GM19043 (cell line): ENCODE measurements at regions not wholly inside any gene's neighbourhood (a gene's known extent, or its start where the extent isn't known, plus 50 kb on each side); places are given as distances from the start of the nearest gene placed in this dataset.

Experiments
- ATAC-seq: cut with Tn5 transposase; IDR thresholded peaks from one replicate; pipeline ENCODE4 v1.9.1; 2021; ENCODE audit warnings: low read depth; ENCODE audit not compliant: unreplicated experiment

DNA sequence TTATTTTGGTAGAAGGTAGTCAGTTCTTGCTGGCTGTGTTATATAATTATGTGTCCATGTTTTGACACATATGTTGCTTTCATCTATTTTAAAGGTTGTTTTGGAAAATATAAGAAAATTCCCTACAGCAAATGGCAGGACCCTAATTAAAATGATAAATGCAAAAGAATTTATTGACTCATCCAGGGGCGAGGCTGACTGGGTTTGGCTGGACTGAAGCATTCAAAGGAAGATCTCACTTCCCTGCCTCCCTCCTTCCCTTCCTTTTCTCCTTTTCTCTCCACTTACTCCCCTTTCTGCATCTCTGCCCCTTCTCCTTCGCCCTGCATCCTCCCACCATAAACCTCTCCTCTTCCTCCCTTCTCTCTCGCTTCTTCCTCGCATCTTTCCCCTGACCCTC is 129.6 kb downstream of the SNAPC1 start:
- no peak for ATAC-seq

DNA sequence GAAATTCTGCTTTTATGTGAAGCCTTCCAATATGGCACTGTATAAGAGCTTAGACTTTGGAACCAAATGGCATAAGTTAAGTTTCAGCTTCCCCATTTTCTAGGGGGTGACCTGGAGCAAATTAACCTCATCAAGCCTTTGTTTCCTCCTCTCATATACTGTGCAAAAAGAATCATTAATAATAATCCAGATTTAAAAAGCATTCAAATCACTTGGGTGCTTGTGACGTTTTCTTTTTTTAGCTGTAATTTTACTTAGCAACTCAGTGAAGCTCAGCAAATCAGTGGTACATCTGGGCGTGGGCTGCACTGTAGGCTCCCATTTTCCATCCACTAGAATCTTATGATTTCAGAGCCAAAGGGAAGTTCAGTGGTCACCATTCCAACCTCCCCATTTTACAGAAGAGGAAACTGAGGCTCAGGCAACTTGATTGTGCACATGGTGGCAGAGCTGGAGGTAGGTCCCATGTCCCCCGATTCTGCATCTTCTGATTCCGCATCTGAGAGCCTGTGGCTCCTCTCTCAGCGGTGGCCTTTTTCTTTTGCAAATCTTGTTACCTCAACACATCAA is 131.2 kb downstream of the SNAPC1 start:
- ATAC-seq = no peak

DNA sequence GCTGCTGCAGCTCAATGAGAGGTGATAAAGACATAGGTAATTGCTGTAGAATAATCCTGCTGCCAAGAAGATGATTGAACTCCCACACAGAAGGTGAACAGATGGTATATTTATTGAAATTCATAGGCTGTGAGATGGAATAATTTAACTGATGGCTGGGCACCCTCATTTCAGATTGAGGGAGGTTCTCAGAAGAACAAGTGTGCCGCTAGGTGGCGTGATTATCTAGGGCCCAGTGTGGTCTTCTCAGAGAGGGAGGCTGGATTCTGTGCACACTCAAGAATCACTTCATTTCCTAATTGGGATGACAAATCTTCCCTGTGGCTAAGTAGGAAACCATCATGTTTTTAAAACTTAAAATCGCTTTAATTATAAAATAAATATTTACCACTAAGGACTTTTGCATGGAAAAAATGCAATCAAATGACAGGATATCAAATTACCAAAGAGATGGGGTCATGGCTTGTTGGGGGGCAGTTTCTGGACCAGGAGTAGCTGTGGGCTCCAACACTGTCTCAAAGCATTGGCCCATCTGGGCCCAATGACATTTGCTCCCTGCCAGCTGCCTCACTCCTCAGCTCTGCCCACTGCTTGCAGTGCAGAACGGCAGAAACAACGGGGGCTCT is 132.3 kb downstream of the SNAPC1 start:
- no peak for ATAC-seq

DNA sequence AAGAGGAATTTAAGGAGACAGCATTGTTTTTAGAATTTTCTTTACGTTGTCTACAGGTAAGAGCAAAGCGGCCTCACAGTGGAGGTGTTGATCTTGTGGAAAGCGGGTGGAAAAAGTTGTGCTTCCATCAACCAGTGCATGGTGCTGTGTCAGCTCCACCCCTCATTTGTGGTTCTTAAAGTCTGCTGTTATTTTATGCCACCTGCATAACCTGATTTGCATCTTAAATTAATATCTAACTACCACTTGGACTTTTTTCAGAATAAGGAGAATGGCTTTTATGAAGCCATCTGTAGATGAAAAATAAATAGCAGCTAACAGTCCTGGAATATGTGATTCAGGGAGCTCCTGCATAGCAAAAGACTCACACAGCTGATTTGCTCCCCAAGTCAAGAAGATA is 135.1 kb downstream of the SNAPC1 start:
- ATAC-seq = no peak

DNA sequence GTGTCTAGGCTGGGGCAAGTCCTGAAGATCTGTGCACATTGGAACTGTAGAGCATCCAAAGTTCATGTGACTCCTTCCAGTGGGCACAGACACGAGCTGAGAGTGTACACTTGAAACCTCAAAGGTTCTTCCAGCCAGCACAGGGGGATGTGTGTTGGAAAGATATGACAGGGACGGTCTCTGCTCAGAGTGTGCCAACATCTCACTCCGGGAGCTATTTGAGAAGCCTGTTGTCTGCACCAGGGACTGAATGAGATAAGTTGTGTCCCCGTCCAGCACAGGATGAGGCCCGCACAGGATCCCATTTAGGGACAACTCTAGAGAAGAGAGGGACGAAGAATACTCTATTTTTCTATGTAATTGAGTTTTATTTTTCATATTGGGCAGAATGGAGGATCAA is 136.3 kb downstream of the SNAPC1 start:
- ATAC-seq = no peak

DNA sequence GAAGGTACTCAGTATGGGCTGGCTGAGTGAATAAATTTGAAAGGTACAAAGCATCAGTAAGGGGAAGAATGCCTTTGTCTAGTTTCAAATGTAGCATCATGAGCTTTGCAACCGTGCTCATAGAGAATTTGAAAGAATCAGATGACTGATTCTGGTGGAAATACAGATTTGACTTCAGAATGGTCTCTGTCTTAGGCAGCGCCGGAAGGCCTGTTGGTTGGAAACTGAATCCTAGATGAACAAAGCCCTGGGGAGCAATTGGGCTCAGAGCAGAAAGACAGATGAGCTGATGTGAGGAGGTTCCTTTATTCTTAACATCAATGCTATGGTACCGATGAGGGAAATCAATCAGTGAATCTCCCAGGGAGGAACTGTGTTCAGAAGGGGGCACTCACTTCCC is 137.3 kb downstream of the SNAPC1 start:
- no peak for ATAC-seq

DNA sequence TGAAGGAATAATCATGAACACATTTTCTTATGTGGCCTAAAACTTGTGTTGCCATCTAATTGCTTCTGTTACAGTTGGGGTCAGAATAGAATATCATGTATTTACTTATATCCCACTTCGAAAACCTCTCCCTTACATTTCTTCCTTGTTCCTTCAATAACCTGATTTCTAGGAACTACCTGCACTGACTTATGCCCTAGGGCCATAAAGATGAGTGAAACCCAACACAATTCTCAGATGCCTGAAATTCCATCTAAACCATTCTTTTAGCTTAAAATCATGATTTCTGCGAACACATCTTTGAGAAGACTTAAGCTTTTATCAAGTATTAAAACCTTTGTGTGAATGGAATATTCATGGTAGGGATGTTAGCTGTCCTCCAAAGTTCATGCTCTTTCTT is 142.7 kb downstream of the SNAPC1 start:
- no peak for ATAC-seq

DNA sequence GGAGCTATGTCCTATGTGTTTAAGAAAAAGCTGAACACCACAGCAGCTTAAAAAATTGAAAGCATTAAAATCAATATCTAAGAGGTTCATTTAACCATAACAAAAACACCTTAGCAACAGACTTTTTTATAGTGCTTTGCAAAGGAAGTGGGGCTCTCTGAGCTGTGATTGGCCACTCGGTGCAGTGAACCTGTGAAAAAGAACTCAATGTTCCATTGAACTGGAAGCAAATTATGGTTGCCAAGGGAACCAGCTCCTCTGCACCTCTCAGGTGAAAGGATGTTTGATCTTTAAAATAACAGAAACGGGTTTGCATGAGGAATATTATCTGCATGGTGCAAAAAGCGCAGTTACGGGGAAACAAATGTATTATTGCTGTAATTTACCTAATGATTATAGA is 149.4 kb downstream of the SNAPC1 start:
- no peak for ATAC-seq

DNA sequence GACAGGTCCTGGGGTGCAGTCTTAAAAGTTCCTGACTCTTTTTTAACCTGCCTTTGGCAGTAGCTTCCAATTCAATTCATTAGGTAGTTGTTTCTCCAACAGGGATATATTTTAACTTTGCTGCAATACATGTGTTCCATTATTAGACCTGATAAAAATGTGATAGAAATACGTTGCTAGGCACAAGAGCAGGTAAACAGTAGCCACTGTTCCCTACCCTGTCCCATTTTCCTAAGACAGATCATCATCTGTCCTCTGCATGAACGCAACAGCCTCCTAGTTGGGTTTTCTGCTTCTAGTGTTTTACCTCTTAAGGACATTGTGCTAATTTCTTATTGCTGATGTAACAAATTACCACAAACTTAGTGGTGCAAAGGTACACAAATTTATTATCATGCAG is 156.8 kb downstream of the SNAPC1 start:
- no peak for ATAC-seq

DNA sequence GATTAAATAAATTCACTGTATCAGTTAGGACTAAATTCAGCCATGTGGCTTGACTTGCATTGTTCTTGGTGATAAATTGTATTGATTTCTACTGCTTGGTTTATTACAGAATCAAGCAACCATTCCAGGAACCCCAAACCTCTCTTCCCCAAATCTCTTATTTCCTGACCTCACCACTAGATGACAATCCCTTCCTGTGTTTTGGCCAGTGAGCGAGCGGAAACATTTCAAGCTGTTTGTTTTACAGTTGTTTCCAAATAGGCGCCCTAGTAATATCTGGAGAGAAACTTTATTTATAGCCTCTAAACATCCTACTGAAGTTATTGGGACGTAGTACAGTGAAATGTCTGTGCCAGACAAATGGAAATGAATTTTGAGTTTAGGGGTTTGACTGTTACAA is 161.1 kb downstream of the SNAPC1 start:
- ATAC-seq = no peak

DNA sequence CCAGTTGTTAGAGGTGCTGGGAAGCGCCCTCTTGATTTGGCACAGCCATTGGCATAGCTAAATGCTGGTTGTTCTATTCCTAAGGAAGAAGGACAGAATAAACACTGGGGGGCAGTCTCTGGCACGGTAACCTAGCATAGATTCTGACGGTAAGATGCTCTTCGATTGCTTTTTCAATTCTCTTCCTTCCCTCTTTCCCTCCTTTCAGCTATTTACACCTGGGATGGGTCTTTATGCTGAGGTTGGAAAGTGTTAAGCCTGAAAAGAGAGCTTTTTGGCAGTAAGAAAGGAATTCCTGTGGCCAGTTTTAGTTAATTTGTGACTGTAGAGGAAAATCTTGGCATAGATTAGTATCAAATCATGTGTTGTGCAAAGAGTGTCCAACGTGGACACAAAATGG is 162.8 kb downstream of the SNAPC1 start:
- ATAC-seq = no peak

DNA sequence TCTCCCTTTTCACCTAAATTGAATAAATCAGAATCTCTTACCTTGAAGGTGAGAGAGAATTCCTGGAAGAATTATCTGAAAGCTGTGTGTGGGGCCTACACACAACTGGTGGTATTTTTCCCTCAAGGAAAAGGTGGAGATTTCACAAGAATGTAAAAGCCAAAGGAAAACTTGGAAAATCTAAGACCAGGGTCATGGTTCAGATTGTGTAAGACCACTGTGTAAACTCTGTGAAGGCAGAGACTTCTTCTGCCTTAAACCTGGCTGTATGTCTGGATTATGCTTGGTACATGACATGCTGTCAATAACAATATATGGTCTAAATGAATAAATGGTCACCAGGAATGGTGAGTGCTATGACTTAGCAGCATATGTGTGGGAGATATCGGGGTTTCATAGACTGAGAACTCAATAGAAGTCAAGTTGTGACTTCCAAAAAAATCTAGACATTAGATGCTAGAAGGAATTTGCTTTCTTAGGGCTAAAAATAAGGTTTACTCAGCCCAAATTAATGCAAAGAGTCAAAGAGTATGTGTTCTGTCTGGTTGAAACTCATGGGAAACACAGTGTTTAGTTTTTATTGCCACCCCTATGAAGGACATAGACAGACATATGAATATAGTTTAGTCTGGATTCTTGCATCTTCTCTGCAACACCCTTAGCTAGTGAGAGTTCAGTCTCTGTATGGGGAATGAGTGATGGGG is 163.7 kb downstream of the SNAPC1 start:
- ATAC-seq = no peak

DNA sequence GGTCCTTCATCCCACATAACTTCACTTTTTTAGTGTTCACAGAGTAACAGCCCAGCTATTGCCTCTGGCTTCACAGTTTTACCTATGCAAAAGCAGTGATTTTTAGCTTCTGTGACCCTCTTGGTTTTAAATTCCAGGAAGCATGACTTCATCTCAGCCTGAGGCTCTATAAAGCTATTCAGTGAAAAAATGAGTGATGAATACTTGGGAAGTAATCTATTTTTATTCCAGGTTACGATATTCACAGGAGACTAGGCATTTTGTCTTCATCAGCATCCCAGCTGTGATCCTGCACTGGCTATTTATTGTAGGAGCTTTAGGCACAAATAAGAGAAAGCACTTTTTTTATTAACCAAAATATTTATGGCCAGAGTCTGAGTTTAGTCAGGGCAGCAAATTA is 164.8 kb downstream of the SNAPC1 start:
- ATAC-seq = no peak

DNA sequence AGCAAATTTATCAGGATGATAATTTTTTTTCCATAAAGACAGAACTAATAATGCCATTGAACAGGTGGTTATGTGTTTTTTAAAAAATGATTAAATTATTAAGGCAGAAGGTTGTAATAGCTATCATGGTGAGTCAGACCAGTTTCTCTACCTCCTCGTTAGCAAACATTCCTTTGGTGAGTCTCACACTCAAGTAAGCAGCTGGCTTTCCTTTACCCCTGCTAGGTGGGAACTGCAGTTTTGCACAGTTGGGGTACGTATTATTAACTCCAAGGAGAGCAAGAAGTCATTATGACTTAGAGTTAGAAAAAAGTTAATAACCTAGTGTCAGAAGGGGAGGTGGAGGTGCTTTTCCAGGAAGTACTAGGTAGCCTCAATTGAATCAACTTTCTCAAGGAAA is 165.3 kb downstream of the SNAPC1 start:
- ATAC-seq = no peak

DNA sequence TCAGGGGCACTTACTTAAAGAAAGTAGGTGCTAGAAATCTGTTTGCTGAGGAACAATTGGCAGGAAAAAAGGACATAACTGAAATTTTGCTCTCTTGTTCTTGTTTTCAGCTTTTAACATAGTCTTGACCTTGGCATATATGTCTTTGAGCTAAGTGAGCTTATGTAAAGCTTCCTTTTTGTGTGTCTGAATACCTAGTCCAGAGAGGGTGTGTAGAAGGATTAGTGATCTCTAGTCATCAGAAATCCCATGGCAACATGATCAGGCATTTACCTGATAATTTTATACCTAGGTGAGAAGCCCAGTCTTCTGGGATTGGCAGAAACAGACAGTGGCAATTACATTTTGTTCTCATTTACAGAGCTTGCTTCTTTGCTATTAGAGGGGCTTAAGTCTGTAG is 166.1 kb downstream of the SNAPC1 start:
- no peak for ATAC-seq

DNA sequence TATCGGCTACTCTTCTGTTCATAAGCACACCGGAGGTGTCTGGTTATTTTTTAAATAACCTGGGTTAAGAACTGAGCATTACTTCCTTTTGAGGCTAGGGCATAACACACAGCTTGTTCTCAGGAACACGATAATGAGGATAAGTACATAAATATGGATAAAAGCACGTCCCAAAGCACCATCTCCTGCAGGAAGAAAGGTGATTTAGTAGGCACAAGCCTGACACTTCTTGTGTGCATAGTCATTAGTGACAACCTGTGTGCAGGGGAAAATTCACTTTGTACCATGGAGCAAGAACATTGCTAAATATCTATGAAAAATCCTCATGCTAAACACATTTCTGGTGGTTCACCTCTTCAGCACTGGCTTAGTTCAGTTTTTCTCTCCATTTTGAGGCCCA is 166.5 kb downstream of the SNAPC1 start:
- no peak for ATAC-seq

DNA sequence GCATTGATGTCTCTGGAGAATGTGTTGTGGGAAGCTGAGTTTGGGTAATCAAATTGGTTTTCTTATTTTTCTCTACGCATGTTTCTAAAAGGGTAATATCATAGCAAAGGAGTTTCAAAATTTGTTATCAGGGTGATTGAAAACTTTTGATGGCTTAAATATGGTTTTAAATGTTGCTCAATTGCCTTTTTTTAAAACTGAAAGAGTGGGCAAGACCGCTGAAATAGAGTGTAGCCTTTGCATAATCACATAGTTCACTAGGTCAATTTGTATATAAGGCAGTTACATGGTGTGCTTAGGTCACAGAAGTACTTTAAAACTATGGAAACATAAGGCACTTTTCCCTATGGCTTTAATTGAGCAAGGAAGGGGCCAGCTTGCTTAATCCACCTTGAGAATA is 167.4 kb downstream of the SNAPC1 start:
- ATAC-seq = no peak

DNA sequence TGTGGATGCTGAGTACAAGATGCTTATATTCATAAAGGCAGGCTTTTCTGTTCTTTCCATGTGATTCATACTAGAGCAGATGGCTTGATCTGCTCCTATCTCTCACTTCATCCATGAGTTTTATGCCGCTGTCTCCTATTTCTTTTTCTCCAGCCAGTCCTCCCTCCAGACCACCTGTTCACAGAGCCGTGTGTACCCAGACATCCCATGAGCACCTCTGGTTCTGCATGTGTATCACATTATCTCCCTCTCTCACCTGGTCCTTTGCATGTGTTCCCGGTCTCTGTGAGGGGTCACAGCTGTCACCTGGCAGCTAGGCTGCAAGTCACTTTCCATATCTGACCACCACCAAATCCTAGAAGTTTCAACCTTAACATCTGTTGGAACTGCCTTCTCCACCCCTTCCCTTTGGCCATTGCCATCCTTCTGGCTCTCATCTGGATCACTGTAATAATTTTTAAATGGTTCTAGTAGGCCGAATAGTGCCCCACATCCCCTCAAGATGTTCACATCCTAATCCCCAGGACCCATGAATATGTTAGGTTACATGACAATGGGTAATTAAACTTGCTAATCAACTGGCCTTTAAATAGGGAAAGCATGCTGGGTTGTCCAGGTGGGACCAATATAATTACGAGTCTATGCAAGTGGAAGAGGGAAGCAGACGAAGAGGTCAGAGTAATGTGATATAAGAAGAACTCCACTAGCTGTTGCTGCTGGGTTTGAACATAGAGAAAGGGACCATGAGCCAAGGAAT is 168.1 kb downstream of the SNAPC1 start:
- ATAC-seq = no peak

DNA sequence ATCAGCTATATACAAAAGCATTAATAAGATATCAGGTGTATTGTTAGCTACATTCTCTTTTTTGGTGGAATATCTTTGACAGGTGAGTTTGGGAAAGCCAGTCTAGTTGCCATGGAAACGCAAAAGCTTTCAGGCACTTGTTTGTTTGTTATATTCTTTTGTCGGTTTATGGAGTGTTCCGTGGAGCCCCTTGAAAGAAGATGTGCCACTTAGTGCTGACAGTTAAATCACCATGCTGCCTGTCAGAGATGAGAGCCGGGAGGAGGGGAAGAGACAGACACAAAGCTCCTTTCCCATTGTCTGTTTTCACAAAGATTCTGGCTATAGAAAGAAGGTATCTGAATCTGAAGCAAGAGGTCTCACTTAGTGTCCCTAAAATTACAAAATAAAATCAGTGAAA is 170.8 kb downstream of the SNAPC1 start:
- ATAC-seq = no peak

DNA sequence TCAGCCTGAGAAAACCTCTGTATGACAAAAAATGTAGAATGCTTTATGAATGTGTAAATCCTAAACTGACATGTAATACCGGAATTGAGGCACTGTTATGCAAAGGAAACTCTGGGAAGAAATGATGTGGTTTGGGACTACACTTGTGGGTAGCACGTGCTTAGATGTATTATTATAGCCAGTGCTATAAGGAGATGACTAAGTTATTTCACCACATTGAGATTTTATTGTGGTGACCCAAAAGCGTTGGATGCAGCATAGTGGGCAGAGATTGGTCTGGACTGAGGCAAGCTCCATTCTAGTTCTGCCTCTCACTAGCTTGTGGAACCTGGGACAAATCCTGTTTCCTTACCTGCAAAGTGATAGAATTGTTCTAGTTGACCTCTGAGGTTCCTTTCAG is 172.2 kb downstream of the SNAPC1 start:
- ATAC-seq = no peak

DNA sequence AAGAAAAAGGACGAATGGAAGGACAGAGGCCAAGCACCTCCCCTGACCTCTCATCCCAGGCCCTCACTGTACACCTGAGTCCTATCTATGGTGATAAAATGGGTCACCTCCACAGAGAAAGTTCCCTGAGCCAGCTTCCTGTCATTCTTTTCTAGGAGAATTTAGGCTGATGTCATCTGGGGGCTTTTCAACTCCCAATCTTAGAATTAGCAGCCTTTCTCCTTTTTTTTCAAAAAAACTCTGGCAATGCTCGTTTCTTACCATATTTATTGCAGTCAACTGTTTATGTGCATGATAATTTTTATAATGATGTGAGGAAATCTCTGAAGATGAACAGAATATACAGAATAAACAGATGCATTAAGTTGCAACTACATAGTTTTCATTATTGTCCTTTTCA is 177.6 kb downstream of the SNAPC1 start:
- ATAC-seq = no peak
